Islet of Langerhans (tissue), 1 donor: ENCODE measurements at regions not wholly inside any gene's neighbourhood (a gene's known extent, or its start where the extent isn't known, plus 50 kb on each side); places are given as distances from the start of the nearest gene placed in this dataset.
"Not testable (repeated sequence)": the region's sequence is repeated elsewhere in the genome, so short reads cannot be mapped to it uniquely, and the experiment has no call there.

Experiments
- FAIRE-seq: peaks from one replicate; lab custom pipeline; 2011; peaks lifted over from hg19 to GRCh38; lab: Jason Lieb, UNC

DNA sequence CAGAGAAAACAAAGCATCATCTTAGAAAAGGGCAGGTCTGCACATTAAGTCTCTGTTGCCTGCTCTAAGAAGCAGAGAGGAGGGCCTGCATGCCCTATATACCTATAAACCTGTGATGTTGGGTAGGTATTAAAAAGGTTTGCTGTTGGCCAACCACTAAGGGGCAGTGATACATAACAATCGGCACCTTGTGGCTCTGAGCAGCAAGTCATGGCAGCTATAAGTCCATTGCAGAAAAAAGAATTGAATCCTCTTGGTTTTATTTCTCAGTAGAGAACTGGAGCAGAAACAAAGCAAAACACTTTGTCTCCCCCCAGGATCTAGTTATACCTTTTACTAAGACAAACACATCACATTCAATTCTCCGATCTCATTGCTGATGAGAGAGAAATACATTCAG is 1364.4 kb downstream of the STIM2 start:
- FAIRE-seq, result peak; percentile 93

DNA sequence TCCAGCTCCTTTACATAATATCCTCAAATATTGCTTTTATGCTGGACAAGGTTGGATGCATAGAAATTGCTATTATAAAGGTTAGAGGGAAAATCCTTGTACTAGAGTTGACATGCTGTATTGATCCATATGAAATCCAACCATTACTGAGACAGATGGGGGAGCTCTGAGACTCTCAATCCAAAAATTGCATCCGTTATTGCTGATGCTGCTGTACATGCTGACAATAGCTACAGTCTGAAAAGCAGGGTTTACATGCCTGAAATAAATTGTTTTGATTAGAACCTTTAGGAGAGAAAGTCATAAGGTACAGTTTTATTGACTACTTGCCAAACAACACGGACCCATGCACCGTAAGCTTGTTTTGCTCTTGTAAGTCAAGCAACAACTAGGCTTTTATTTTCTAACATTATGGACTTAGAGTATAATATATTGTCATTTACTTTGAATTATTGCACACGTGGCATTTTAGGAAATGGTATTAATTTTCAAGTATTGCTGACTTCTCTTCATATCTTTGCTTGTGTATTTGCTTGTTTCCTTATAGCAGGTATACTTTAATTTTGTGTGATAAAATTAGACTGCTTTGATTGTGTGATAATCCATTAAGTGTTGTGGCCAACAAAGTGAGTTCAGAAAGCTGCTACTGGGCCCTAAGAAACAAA is 1365.2 kb downstream of the STIM2 start:
- FAIRE-seq, result peak; percentile 51

DNA sequence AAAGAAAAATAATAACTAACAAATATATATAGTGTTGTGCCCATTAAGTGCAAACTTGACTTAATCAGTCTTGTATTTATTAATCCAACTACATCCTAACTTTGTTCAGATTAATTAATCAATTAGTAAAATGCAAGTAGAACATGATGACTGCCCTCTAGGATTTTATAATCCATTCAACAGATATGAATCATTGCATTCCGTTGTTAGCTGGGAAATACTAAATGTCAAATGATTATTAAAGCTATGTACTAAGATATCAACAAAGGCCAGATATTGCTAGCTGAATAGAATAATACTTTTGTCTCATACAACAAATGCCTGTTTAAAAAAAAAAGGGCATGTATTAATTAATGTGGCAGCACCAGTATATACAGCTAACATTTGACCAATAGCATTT is 1366.3 kb downstream of the STIM2 start:
- FAIRE-seq, result no peak

DNA sequence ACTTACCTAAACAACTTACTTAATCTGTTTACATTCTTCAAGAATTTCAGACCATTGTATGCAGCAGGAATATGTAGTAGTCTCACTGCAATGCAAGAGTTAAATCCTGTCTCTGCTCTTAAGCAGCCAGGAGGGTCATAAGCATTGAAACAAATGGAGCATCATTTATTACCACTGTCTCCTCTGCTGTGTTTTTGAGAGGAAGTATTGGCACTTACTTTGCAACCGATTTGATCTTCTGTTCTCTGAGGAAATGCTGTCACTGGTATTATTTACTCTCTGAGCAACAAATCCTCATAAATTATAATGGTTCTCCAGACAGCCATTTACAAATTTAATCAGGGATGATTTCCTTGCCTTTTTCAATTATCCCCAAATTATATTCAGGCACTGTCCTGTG is 1367.1 kb downstream of the STIM2 start:
- FAIRE-seq, result no peak

DNA sequence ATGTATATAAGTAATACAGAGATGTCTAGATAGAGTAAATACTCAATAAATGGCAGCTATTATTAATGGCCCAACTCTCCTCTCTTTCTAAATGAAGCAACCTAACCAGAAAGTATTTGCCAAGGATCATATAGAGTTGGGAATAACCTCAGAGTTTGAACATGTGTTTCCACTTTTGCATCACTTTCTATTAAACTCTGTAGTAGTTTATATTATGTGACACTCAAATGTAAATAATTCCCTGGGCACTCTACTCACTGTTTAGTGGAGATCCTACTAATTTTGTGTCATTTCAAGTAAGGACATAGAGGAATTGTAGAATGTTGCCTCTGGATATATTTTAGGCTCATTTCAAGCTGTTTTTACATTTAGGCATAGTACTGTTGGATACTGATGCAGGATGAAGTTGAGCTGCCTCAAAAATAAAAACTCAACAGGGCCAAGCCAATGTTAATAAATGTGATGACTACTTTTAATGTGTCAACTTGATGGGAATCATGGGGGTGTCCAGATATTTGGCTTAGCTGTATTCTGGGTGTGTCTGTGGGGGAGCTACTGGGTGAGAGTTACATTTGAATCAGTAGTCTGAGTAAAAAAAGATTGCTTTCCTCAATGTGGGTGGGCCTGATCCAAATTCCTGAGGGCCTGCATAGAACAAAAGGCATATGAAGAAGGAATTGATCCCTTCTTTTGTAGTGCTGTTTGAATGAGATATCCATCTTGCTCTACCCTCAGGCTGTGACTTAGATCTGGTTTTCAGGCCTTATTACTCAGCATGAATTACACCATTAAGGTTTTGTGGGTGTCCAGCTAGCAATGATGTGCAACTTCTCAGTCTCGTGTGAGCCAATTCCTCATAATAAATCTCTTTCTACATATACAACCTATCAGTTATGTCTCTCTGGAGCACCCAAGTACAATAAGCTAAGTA is 1368.2 kb downstream of the STIM2 start:
- FAIRE-seq, result no peak

DNA sequence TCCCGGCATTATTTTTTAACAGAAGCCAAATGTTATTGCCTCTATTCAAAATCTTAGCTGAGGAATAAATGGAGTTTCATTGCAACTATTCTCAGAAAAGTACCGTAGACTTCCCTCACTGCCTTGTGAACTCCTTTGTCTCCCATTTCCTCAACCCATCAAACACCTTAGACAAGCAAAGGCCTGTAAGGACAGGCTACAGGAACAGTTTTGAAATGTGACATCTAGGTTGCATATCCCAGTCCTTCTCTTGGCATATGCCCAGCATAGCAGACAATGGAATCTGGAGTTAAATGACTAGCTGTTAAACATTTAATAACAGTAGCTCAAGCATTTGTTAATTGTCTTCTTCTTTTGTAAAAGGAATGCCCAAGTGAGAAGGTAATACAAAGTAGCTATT is 1371.7 kb downstream of the STIM2 start:
- no peak for FAIRE-seq

DNA sequence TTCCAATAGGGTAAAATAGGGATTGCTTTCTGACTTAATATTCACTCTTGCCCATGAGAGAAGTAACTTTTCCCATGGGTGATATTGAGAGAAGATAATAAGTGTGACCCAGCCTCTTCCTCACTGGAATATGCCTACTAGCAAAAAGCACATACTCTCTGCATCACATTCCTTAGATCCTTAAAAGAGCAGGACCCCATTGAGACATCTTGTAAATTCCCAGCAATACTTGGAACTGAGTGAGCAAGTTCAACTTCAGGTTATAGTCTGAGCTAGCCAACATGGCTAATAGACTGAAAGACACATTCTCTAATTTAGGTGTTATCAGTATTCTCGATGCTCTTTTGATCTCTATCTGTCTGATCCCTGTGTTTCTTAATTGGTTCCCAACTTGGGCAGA is 1372.3 kb downstream of the STIM2 start:
- FAIRE-seq, result no peak

DNA sequence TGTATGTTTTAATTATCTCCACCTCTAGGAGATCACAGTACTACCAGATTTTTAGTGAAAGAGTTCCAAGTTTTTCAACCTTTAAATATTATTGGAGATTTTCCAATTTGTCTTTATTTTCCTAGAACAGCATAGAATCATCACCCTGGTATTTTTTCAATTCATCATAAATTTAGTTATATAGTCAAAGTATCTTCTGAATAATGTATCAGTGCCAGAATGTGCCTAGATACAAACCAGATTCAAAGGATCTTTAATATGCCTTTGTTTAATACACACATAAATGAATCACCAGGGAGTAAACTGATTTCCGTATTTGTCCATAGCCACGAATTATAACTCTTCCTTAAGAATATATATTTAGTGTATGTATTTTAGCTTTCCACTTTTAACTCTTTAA is 1373.1 kb downstream of the STIM2 start:
- no peak for FAIRE-seq

DNA sequence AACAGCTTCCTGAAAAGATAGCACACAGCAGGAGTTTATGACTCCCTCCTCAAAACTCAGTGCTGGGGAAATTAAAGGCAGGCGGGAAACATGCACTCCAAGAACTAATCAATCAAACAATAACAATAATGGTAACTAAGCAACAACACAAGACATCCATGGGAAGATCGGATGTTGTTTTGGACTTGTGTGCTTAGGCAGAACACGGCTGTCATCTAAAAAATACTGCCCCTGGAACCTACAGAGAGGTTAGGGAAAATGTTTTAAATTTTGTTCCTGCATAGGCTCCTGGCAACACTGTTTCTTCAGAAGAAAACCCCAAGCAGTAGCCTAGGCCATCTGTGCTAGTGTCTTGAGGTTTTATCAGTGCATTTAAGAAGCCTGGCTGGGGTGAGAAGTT is 1378.2 kb downstream of the STIM2 start:
- no peak for FAIRE-seq

DNA sequence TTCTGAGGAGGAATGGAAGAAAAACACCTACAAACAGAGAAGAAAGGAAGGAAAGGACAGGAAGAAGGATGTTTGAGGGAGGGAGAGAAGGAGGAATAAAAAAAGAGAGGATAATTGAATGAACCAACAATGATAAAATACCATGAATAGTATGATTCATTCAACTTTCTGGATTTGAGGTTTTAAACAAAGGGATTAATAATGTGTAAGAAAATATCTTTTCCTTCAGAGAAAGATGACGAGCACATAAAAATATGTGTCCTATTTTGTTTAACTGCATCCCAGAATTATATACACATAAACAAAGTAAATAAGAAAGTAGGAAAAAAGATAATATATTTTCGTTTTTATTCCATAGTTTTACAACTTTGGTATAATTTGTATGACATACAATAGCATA is 1380.4 kb downstream of the STIM2 start:
- no peak for FAIRE-seq

DNA sequence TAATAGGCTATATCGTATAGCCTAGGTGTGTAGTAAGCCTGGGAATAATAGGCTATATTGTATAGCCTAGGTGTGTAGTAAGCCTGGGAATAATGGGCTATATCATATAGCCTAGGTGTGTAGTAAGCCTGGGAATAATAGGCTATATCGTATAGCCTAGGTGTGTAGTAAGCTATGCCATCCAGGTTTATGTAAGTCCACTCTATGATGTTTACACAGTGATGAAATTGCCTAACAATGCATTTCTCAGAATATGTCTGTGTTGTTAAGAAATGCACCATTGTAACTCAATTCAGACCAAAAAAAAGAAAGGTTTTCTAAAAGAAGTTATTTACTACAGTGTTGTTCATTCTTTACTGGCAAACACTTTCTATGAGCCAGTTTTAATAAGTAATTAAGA is 1387.2 kb downstream of the STIM2 start:
- no peak for FAIRE-seq

DNA sequence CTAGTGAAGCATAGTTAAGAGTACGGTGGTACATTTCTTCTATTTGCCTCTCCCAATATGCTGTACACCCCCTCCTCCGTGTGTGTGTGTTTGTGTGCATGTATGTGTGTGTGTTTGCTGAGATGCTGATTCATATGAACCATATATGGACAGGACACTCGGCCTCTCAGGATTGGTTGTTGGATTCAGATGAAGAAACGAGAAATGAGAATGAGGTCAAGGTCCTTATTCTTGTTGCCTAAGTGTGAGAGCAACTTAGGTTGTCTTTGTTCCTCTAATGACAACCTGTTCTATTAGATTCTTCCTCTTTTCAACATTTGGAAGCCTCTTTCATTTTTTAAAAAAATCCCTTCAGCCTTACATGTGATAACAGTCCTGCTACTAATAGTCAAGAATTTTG is 1387.6 kb downstream of the STIM2 start:
- FAIRE-seq, result no peak

DNA sequence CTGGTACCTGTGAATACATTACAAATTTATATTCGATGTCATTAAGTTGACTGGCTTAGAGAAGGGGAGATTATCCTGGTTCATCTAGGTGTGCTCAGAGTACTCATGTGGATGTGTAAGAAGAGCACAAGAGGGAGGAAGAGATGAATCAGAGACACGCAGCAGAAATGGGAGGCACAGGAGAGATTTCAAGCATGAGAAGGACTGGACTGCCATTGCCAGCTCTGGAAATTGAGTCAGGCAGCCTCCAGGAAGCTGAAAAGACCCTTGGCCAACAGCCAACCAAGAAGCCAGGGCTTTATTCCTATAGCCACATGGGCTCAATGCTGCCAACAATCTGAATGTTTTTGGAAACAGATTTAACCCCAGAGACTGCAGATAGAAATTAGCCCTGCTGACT is 1390.0 kb downstream of the STIM2 start:
- no peak for FAIRE-seq

DNA sequence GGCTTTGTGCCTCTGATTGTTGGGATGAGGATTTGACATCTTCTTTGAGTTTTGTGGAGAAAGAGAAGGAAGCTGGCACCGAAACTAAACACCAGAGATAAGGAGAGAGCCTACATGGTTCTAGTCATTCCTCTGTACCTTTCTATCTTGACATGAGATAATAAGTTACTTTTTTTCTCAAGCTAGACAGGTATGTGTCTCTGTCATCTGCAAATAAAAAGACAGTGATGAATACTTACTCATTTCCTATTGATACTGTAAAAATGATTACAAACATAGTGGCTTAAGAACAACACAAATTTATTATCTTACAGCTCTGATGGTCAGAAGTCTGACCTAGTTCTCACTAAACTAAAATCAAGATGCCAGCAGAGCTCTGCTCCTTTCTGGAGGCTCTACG is 1391.2 kb downstream of the STIM2 start:
- FAIRE-seq, result no peak

DNA sequence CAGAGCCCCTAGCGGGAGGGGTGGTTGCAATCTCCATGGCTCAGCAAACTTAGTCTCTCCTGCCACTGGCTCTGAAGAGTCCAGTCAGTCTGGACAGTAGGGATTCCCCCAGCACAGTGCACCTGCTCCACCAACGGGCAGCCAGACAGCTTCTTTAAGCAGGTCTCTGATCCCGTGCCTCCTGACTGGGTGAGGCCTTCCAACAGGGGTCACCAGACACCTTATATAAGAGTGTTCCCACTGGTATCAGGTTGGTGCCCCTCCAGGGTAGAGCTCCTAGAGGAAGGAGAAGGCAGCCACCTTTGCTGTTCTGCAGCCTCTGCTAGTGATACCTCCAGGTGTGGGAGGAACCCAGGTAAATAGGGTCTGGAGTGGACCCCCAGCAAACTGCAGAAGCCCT is 1393.4 kb downstream of the STIM2 start:
- FAIRE-seq, result no peak

DNA sequence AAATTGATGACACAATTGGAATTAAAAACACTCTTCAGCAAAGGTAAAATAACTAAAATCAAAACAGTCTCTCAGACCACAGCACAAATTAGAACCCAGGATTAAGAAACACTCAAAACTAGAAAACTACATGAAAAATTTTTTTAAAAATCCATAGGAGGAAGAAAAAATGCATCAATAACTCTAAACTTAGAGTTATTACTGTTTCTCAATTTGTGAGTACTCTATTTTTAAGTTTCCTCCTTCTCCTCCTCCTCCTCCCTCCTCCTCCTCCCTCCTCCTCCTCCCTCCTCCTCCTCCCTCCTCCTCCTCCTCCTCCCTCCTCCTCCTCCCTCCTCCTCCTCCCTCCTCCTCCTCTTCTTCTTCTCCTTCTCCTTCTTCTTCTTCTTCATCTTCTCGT is 1395.7 kb downstream of the STIM2 start:
- no peak for FAIRE-seq

DNA sequence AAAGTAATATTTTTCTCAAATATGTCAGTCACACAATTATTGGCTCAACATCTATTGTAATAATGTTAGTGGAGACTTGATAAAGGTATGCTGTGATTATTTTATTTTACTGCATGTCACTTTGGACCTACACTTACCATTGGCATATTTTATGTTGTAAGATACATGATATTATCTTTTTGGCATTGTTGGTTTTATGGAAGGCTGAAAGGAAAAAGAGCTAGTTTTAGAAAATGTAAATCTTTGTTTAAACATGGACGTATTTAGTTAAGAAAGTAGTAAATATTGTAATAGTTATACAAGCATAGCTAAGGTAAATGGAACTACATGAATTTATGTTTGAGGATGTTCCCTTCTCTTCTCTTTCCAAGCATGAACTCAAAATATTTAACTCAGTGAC is 1399.3 kb downstream of the STIM2 start:
- no peak for FAIRE-seq

DNA sequence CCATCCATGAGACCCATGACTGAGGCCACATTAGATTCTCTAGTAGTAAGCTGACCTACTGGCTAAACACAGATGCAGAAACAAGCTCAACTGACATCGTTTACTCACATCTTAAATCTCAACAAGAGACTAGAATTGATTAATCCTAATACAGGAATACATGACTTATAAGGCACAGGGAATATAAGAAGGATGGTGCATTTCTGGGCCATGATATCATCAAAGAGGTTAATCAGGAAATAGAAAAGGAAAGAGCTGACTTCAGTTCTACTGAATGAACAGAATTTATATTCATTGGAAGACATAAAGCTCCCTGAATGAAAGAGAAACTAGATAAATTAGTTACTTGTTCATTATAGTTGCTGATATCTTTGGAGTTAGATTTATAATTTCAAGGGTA is 1406.5 kb downstream of the STIM2 start:
- FAIRE-seq, result no peak

DNA sequence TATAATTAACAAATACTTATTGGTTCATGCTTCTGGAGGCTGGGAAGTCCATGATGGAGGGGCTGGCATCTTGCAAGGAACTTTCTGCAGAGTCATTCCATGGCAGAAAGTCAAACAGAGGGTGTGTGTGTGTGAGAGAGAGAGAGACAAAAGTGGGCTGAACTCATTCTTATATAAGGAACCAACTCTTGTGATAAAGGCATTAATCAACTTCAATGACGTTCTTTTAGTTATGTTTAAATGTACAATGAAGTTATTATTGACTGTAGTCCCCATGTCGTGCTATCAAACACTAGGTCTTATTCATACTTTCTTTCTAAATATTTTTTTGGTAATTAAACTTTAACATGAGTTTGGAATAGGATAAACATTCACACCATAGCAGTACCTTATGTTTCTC is 1408.8 kb downstream of the STIM2 start:
- no peak for FAIRE-seq

DNA sequence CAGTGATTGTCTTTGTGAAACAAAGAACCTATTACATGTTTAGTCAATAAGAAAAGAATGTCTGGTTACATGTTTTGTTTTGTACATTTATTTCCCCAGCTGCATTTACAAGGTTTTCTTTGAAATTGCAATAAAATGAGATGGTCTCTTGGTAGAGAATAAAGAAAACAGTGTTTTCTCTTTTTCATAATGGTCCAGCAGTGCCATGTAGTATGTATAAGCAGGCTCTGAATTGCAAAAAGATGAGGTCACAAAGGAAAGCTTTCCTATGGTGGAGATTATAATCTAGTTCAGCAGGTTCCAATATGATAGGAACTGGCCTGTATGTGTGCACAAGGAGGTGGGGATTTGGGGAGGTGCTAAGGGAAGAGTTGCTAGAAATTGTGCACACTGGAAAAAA is 1417.3 kb downstream of the STIM2 start:
- FAIRE-seq, result no peak

DNA sequence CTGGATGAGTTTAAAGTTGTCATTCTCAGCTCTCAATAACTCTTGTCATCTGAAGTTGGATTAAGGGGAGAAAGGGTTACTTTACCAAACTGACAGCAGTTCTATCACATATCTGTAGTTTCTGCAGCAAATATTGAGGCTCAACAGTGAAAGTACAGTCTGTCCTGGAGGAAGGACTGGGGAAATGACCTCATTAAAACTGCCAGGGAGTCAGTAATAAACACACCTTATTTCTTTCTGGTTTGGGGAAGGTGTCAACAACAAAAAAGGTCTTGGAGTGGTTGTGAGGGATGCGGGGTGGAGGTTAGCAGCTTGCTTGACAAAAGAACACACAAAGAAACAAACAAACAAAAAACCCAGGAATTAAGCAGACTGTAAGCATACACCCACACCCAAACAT is 1418.0 kb downstream of the STIM2 start:
- FAIRE-seq, result no peak

DNA sequence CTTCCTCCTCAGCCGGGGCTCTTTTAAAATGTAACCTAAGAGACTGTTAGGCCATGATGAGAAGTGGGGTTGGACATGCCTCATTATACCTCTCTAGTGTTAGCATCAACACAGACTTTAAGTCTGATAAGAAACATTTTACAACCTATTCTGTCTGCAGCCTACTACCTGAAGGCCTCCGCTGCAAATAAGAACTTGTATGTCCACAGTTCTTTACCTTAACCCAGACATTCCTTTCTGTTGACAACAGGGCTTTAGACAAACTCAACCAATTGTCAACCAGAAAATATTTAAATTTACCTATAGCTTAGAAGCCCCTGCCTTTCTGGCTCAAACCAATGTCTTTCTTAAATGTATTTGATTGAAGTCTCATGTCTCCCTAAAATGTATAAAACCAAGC is 1418.6 kb downstream of the STIM2 start:
- FAIRE-seq, result no peak

DNA sequence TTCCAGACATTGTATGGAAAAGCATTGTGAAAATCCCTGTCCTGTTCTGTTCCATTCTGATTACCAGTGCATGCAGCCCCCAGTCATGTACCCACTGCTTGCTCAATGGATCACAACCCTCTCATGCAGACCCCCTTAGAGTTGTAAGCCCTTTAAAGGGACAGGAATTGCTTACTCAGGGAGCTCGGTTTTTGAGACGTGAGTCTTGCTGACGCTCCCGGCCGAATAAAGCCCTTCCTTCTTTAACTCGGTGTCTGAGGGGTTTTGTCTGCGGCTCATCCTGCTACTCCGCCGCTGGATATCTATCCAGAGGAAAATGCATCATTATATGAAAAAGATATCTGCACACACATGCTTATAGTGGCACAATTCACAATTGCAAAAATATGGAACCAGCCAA is 1425.6 kb downstream of the STIM2 start:
- not testable (repeated sequence) for FAIRE-seq

DNA sequence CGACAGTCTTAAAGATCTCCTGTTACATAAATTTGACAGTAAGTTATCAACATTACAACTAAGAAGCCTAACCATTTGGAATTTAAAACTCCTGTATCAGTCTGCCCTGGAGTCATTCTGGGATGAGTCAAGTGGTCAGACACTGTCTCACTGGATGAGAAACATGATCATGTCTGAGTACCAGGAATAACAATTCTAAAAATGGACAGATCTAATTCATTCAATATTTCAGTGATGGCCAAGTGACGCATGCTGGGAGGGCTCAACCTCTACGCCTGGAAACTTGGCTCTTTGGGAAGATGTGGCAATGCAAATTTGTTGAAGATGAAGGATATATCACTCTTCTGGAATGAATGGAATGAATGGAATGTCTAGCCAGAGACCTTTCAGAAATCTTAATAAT is 1427.2 kb downstream of the STIM2 start:
- FAIRE-seq, result no peak
